OCI-LY7 (cell line): ENCODE measurements at regions not wholly inside any gene's neighbourhood (a gene's known extent, or its start where the extent isn't known, plus 50 kb on each side); places are given as distances from the start of the nearest gene placed in this dataset.

Source experiments
- BruUV-seq: library from RNA; stranded (reverse); fragments of 400-500 nt; replicated peaks from 2 replicates; lab custom pipeline; 2021; lab: Mats Ljungman, UMichigan
- CTCF ChIA-PET: fragments of 300-600 bp; sonication (Branson Sonifier 250); formaldehyde crosslinking; loops from one replicate; lab custom pipeline; 2022; ENCODE audit warnings: antibody characterized with exemption; ENCODE audit not compliant: unreplicated experiment; lab: Charles Lee
- POLR2A ChIA-PET: fragments of 300-600 bp; sonication (Branson Sonifier 250); formaldehyde crosslinking; loops from one replicate; lab custom pipeline; 2022; ENCODE audit warnings: antibody characterized with exemption; lab: Charles Lee
- DNase-seq: peaks from one replicate; pipeline ENCODE4 v3.0.0-alpha.2; 2015; ENCODE audit warnings: low spot score
- H2AFZ ChIP-seq: fragments of 200-600 bp; sonication (generic), shearing (Covaris generic); 2 replicates; pipeline ENCODE4 v1.6.1; 2014; ENCODE audit warnings: mild to moderate bottlenecking, antibody characterized with exemption, low read length, moderate library complexity
- H3K27ac ChIP-seq: fragments of 200-600 bp; sonication (generic); 2 replicates; pipeline ENCODE4 v1.5.1; 2014; ENCODE audit warnings: mixed run types, low read depth, mild to moderate bottlenecking, moderate library complexity, low read length, inconsistent platforms; ENCODE audit not compliant: poor library complexity, severe bottlenecking
- H3K36me3 ChIP-seq: fragments of 200-600 bp; sonication (generic); 2 replicates; pipeline ENCODE4 v1.6.1; 2014; ENCODE audit warnings: mild to moderate bottlenecking, antibody characterized with exemption, low read length, moderate library complexity, mixed read lengths; ENCODE audit not compliant: insufficient read depth
- H3K4me1 ChIP-seq: fragments of 200-600 bp; sonication (generic); 2 replicates; pipeline ENCODE4 v1.5.1; 2014; ENCODE audit warnings: mild to moderate bottlenecking, low read length; ENCODE audit not compliant: insufficient read depth, poor library complexity, severe bottlenecking
- H3K4me2 ChIP-seq: fragments of 200-600 bp; sonication (generic); 2 replicates; pipeline ENCODE4 v1.6.1; 2014; ENCODE audit warnings: mild to moderate bottlenecking, low read length
- H3K4me3 ChIP-seq: fragments of 200-600 bp; sonication (generic); 2 replicates; pipeline ENCODE4 v1.5.1; 2014; ENCODE audit warnings: mild to moderate bottlenecking, low read depth, low read length; ENCODE audit not compliant: poor library complexity, severe bottlenecking
- H3K79me2 ChIP-seq: fragments of 200-600 bp; sonication (generic); 2 replicates; pipeline ENCODE4 v1.6.1; 2016; ENCODE audit warnings: low read depth, mild to moderate bottlenecking, low read length, moderate library complexity, mixed read lengths; ENCODE audit not compliant: insufficient read depth
- H3K9me2 ChIP-seq: fragments of 200-600 bp; sonication (generic); 2 replicates; pipeline ENCODE4 v1.6.1; 2016; ENCODE audit warnings: mild to moderate bottlenecking, low read length, mixed read lengths; ENCODE audit not compliant: insufficient read depth
- H3K9me3 ChIP-seq: fragments of 200-600 bp; sonication (generic); 2 replicates; pipeline ENCODE4 v1.6.1; 2014; ENCODE audit warnings: mild to moderate bottlenecking, mixed run types, low read length, mixed read lengths
- H4K20me1 ChIP-seq: fragments of 200-600 bp; sonication (generic); 2 replicates; pipeline ENCODE4 v1.6.1; 2014; ENCODE audit warnings: mild to moderate bottlenecking, antibody characterized with exemption, low read length, moderate library complexity, mixed read lengths; ENCODE audit not compliant: insufficient read depth
- CTCF ChIP-seq: fragments of 200-600 bp; sonication (generic); conservative IDR thresholded peaks from 2 replicates; pipeline ENCODE4 v1.5.1; 2014; ENCODE audit warnings: mild to moderate bottlenecking, antibody characterized with exemption, low read length, moderate library complexity, mixed read lengths
- EZH2phosphoT487 ChIP-seq: fragments of 200-600 bp; sonication (generic); IDR thresholded peaks from 2 replicates; pipeline ENCODE4 v1.6.1; 2018; ENCODE audit warnings: low read depth, borderline replicate concordance, mild to moderate bottlenecking, mixed run types, antibody characterized with exemption, low read length, moderate library complexity, mixed read lengths
- intact Hi-C: fragments of 100-400 bp; cut with micrococcal nuclease; formaldehyde crosslinking; loops from one replicate; pipeline ENCODE4 v1.10.0; 2022; ENCODE audit not compliant: unreplicated experiment

DNA sequence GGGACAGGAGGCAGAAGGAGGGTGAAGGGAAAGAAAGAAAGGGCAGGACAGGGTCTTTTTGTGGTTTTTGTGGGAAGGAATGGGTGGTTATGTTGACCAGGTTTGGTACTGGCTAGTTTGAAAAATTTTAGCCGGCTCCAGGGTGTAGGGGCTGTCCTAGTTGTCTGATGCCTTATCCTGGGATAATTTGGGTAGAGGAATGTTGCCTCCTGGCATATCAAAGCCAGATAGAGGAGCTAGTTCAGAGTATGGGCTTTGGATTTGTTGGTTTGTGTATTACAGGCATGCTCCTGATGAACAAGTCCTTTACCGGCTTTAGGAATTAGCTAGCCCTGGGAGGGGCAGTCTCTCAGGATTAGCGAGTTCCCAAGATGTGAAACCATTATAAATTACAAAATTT lies 101.1 kb upstream of the LHCGR start:
- TF ChIP-seq EZH2phosphoT487 (no peak), CTCF (no peak)
- POLR2A ChIA-PET: no interaction called here
- Histone ChIP-seq H3K79me2 (no peaks in the 10 kb centered on the region), H3K4me2 (no peak overlapping the region), H3K4me1 (no peaks in the 10 kb centered on the region), H3K9me2 (no peaks in the 10 kb centered on the region), H3K9me3 (no peaks in the 10 kb centered on the region), H3K36me3 (no peaks in the 10 kb centered on the region), H4K20me1 (no peaks in the 10 kb centered on the region), H2AFZ (no peak overlapping the region), H3K27ac (no peak overlapping the region), H3K4me3 (no peak overlapping the region)
- no TSS peak for BruUV-seq
- CTCF ChIA-PET: interaction anchor here (0.5 kb wide), 1 partner anchor 192 kb away, joined by 3 read pairs; no protein-coding TSS in a partner anchor
- intact Hi-C loops: no loop called here
- DNase-seq: no peak

GRCh38 chr2:48856144-48856543 lies 100.6 kb upstream of the LHCGR start:
- H3K4me1 ChIP-seq: no peaks in the 10 kb centered on the region
- no peak overlapping the region for H2AFZ ChIP-seq
- no TSS peak for BruUV-seq
- H3K79me2 ChIP-seq: no peaks in the 10 kb centered on the region
- no peak overlapping the region for H3K4me3 ChIP-seq
- no peaks in the 10 kb centered on the region for H3K36me3 ChIP-seq
- intact Hi-C loops: no loop called here
- H3K27ac ChIP-seq: no peak overlapping the region
- no peaks in the 10 kb centered on the region for H3K9me2 ChIP-seq
- TF ChIP-seq CTCF (no peak), EZH2phosphoT487 (no peak)
- CTCF ChIA-PET: no interaction called here
- H3K4me2 ChIP-seq: no peak overlapping the region
- POLR2A ChIA-PET: no interaction called here
- no peak for DNase-seq
- H4K20me1 ChIP-seq: no peaks in the 10 kb centered on the region
- no peaks in the 10 kb centered on the region for H3K9me3 ChIP-seq

DNA sequence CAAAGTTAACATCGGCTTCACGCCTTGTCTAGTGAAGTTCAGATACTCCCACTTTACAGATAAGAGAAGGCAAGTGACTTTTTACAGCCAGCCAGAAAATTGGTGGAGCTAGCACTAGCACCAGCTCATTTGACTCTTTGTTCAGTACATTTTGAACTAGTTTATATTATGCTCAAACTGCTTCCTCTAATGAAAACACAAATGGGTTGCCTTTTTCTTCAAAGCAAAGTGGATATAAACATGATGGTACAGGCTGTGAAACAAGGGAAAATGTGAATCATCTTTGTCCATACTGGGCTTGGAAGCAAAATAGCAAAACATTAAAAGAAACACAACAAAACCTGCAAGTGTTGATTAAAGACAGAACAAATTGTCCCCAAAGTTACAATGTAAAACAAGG lies 99.6 kb upstream of the LHCGR start:
- H3K79me2 ChIP-seq: no peaks in the 10 kb centered on the region
- no peaks in the 10 kb centered on the region for H3K9me2 ChIP-seq
- no peaks in the 10 kb centered on the region for H4K20me1 ChIP-seq
- no peaks in the 10 kb centered on the region for H3K4me1 ChIP-seq
- H3K4me2 ChIP-seq: no peak overlapping the region
- no peaks in the 10 kb centered on the region for H3K9me3 ChIP-seq
- CTCF ChIA-PET: no interaction called here
- H3K4me3 ChIP-seq: no peak overlapping the region
- POLR2A ChIA-PET: no interaction called here
- BruUV-seq: no TSS peak
- TF ChIP-seq EZH2phosphoT487 (no peak), CTCF (no peak)
- no peak for DNase-seq
- no peaks in the 10 kb centered on the region for H3K36me3 ChIP-seq
- intact Hi-C loops: no loop called here
- no peak overlapping the region for H3K27ac ChIP-seq
- no peak overlapping the region for H2AFZ ChIP-seq
